HG02610 (cell line): ENCODE measurements at regions not wholly inside any gene's neighbourhood (a gene's known extent, or its start where the extent isn't known, plus 50 kb on each side); places are given as distances from the start of the nearest gene placed in this dataset.

Experiments
- ATAC-seq: cut with Tn5 transposase; IDR thresholded peaks from one replicate; pipeline ENCODE4 v1.9.1; 2021; ENCODE audit warnings: mild to moderate bottlenecking, moderate library complexity; ENCODE audit not compliant: unreplicated experiment

DNA sequence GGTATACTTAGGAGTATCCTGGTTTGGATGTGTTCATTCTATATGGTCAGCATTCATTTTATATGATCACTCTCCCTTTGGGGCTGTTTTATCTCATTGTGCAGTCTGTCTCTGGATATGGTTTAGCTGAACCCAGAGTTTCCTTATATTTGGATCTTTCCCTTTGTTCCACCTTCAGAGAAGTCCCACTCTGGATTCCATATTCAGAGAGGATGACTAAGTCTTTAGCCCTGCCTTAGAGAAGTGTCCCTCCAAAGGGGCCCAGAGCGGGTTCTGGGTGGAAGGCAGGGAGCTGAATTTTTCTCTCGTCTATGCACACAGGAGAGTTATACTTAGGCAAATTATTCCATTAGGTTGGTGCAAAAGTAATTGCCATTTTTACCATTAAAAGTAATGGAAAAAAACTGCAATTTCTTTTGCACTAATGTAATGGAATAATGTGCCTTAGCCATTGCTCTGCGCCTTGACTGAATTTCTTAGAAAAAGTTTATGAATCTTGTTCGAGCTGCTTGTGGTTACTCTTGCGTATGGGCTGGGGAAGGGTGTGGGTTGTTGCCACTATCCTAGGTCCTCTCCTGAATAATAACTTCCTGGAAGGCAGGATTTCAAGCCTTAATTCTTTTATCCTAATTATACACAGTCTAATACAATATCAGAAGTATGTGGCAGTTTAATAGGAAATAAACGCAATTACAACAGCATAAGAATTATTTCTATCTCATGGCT is 74.2 kb upstream of the MTPN start:
- no peak for ATAC-seq

DNA sequence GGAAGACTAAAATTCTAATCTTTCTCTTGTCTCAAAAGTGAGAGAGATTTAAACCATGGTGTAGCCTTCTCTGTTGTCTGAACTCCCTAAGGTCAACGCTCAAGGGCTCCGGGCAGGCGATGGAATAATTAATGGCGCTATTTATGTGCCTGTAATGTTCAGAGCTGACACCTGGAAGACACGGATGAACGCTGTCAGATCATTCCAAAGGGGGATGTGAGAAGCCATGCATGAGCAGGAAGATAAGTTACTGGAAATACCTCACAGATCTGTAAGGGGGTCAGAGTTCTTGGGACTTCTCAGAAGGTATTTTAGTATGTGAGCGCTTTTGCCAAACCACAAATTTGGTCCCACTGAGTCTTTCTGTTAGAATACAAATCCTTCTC is 73.3 kb upstream of the MTPN start:
- no peak for ATAC-seq

DNA sequence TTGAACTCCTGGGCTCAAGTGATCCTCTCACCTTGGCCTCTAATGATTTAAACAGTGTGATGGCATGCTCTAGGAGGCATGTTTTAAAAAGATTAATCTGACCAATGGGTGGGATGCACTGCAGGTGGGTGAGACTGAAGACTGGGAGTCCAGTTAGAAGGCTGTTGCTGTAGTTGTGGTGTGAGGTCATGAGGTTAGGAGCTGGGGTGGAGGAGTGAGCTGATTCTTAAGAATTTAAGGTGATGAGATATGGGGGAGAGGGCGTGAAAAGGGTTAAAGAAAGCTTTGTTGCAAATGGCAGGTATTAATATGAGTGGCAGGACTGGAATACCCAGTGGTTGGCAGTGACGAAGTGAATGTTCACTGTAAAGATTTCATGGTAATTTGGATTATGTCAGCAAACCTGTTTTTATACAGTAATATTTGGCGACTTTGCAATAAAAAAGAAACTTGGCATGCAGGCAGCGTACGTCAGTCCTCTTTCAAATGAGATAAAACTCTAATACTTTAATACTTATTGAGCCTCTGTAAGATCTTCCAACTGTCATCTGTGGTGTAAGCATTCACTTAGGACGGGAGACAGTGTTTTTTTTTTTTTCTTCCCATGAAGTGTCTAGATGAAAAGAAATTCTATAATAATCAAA is 72.8 kb upstream of the MTPN start:
- ATAC-seq, result no peak

GRCh38 chr7:136049117-136049516 is 72.0 kb upstream of the MTPN start:
- ATAC-seq, result no peak

- ATAC-seq, result no peak
Observed at GRCh38 chr7:136046548-136046947, 69.4 kb upstream of the MTPN start.

GRCh38 chr7:136045992-136046391 is 68.8 kb upstream of the MTPN start:
- ATAC-seq, result no peak

DNA sequence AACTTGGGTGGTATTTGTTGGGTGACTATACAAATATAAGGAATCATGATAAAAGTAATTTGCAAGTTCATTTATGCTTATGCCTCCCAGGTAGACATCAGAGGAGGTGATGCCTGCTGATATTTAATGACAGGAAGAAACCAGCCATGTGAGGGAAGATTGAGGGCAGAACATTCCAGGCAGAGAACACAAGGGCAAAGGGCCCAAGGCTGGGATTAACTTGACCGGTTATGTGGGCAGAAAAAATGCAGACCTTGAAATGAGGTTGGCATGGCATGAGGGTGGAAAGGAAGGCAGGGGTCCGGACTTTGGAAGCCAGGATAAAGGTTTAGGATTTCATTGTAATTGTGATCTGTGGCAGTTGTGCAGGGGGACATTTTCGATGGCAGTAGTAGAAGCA is 68.0 kb upstream of the MTPN start:
- no peak for ATAC-seq

- no peak for ATAC-seq
Observed at GRCh38 chr7:136039577-136040345, 62.6 kb upstream of the MTPN start.

DNA sequence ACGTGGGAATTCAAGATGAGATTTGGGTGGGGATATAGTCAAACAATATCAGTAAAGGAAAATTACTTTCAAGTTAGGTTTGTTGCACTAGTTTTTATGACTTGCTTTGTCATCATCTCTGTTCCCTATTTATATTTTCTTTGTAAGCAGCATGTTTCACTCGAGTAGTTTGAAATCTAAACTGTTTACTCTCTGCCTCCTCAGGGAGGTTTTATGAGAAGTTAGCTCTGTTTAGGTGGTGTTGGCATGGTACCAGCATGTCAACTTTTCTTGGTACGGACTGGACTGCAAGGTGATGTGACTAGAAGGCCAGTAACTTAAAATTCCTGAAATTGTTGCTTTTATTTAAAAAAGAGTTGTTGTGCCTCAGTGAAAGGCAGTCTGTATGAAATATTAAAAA is 59.2 kb upstream of the MTPN start:
- no peak for ATAC-seq

GRCh38 chr7:136034132-136034531 is 57.0 kb upstream of the MTPN start:
- ATAC-seq, result no peak

DNA sequence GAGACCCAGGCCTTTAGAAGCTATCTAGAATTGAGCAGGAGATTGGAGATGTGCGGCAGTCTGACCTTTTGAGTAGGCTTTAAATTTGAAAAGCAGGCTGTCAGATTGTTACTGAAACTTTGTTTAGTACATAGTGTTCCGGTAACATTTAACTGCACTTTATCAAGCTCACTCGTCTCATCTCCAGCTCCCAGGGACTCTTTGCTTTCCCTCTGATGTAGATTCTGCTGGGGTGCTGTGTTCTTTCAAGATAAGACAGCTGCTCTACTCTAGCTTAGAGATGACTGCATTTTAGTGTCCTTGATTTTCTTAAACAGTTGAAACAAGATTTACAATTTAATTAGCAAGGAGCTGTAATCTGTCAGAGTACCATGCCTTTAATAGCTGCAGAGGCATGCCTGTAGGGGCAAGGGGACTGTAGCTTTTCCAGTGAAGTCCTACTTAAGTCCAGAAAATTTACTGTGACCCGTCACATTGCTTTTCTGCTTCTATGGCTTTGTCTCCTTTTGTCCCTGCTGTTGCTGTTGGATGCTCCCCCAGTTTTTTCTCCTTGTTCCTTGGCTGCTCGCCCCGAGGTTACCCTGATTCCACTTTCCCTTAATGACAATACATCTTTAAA is 56.4 kb upstream of the MTPN start:
- ATAC-seq, result no peak

DNA sequence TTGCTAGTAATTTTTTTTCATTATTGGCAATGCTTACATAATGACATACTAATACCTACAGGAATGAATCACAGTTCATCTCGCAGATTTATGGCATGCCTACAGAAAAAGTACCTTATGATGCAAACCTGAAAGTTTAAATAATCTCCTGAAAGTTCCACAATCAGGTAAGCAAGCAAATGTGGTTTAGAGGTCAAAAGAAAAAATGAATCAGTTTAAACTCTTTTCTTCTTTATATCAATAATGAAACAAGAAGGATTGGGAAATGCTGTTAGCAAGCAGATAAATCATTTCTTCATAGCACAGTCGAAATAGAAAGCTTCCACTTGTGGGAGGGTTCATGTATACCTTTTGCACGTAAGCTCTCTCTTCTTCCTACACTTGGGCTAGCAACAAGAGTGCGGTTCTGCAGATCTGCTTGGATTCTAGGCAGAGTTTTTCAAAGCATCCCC is 53.7 kb upstream of the MTPN start:
- ATAC-seq, result peak; percentile 96

DNA sequence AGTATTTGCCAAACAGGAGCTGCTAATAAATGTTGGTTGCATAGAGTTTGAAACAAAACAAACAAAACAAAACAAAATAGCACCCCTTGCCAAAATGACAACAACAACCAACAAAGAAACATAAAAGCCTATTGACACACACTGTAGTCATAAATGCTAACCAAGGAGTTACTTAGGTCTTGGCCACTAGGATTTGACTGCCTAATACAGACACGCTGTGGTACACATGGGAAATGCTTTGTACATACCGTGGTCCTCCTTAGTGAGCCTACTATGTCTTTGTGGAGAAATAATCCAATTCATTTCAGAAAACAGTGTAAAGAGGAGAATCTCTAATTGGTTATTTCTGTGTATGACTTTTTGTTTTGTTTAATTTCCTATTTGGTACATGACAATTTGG is 53.2 kb upstream of the MTPN start:
- no peak for ATAC-seq

DNA sequence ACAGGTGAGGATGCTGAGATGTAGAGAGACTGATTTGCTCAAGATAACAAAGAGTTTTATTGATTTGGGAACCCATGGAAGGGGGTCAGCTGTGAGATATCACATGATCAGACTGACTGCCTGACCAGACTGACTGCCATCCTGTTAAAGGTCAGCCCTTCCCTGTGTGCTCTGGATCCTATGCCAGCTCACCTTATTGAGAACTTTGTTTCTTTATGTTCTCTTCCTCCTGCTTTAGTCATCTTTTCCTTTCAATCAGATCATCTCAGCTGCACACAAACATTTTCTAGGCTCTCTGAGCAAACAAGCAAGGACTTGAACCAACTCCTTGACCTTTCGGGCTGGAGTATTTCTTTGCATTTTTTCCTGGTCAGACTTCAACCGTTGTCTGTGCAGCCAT is 50.0 kb upstream of the MTPN start:
- ATAC-seq, result no peak
